HG03354 (cell line): ENCODE measurements at regions not wholly inside any gene's neighbourhood (a gene's known extent, or its start where the extent isn't known, plus 50 kb on each side); places are given as distances from the start of the nearest gene placed in this dataset.

Source experiments
- ATAC-seq: cut with Tn5 transposase; IDR thresholded peaks from one replicate; pipeline ENCODE4 v1.9.1; 2021; ENCODE audit warnings: mild to moderate bottlenecking; ENCODE audit not compliant: unreplicated experiment, poor library complexity, severe bottlenecking

- ATAC-seq, result no peak
Measured at GRCh38 chr9:18126831-18127498, 347.0 kb upstream of the ADAMTSL1 start.

- no peak for ATAC-seq
Measured at GRCh38 chr9:18127499-18127875, 346.5 kb upstream of the ADAMTSL1 start.

- ATAC-seq, result no peak
Measured at GRCh38 chr9:18129809-18130334, 344.1 kb upstream of the ADAMTSL1 start.

- ATAC-seq, result no peak
Measured at GRCh38 chr9:18136354-18136994, 337.5 kb upstream of the ADAMTSL1 start.

GRCh38 chr9:18137815-18138214, 336.1 kb upstream of the ADAMTSL1 start:
- ATAC-seq, result no peak

GRCh38 chr9:18138656-18139055, 335.3 kb upstream of the ADAMTSL1 start:
- no peak for ATAC-seq

GRCh38 chr9:18141681-18142080, 332.3 kb upstream of the ADAMTSL1 start:
- ATAC-seq, result no peak

- no peak for ATAC-seq
Measured at GRCh38 chr9:18143073-18143745, 330.7 kb upstream of the ADAMTSL1 start.

GRCh38 chr9:18146329-18146728, 327.6 kb upstream of the ADAMTSL1 start:
- ATAC-seq, result no peak

GRCh38 chr9:18149471-18150011, 324.4 kb upstream of the ADAMTSL1 start:
- no peak for ATAC-seq

GRCh38 chr9:18154661-18155060, 319.3 kb upstream of the ADAMTSL1 start:
- no peak for ATAC-seq

GRCh38 chr9:18159254-18159653, 314.7 kb upstream of the ADAMTSL1 start:
- ATAC-seq, result no peak

- no peak for ATAC-seq
Measured at GRCh38 chr9:18163146-18163545, 310.8 kb upstream of the ADAMTSL1 start.

- no peak for ATAC-seq
Measured at GRCh38 chr9:18167733-18168132, 306.2 kb upstream of the ADAMTSL1 start.

GRCh38 chr9:18173923-18174322, 300.0 kb upstream of the ADAMTSL1 start:
- ATAC-seq, result no peak

- ATAC-seq, result no peak
Measured at GRCh38 chr9:18182636-18183035, 291.3 kb upstream of the ADAMTSL1 start.

GRCh38 chr9:18183974-18184373, 290.0 kb upstream of the ADAMTSL1 start:
- ATAC-seq, result no peak

GRCh38 chr9:18184401-18184800, 289.6 kb upstream of the ADAMTSL1 start:
- ATAC-seq, result no peak

- no peak for ATAC-seq
Measured at GRCh38 chr9:18185196-18185595, 288.8 kb upstream of the ADAMTSL1 start.

GRCh38 chr9:18188971-18189370, 285.0 kb upstream of the ADAMTSL1 start:
- ATAC-seq, result no peak
